ENCODE measurements at regions not wholly inside any gene's neighbourhood (a gene's known extent, or its start where the extent isn't known, plus 50 kb on each side); places are given as distances from the start of the nearest gene placed in this dataset.

GRCh38 chr1:95733031-95733430 is 499.0 kb downstream of the RWDD3 start:
- TF ChIP-seq, protein P1, sequence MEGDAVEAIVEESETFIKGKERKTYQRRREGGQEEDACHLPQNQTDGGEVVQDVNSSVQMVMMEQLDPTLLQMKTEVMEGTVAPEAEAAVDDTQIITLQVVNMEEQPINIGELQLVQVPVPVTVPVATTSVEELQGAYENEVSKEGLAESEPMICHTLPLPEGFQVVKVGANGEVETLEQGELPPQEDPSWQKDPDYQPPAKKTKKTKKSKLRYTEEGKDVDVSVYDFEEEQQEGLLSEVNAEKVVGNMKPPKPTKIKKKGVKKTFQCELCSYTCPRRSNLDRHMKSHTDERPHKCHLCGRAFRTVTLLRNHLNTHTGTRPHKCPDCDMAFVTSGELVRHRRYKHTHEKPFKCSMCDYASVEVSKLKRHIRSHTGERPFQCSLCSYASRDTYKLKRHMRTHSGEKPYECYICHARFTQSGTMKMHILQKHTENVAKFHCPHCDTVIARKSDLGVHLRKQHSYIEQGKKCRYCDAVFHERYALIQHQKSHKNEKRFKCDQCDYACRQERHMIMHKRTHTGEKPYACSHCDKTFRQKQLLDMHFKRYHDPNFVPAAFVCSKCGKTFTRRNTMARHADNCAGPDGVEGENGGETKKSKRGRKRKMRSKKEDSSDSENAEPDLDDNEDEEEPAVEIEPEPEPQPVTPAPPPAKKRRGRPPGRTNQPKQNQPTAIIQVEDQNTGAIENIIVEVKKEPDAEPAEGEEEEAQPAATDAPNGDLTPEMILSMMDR (IDR thresholded peaks at IDR 0.05) = no peak
- TF ChIP-seq POLR2A (IDR thresholded peaks at IDR 0.05) (no peak), EP300 (IDR thresholded peaks at IDR 0.05; ENCODE audit: low read depth) (no peak), POLR2AphosphoS5 (IDR thresholded peaks at IDR 0.05) (no peak)
